ENCODE measurements at regions not wholly inside any gene's neighbourhood (a gene's known extent, or its start where the extent isn't known, plus 50 kb on each side); places are given as distances from the start of the nearest gene placed in this dataset.

DNA sequence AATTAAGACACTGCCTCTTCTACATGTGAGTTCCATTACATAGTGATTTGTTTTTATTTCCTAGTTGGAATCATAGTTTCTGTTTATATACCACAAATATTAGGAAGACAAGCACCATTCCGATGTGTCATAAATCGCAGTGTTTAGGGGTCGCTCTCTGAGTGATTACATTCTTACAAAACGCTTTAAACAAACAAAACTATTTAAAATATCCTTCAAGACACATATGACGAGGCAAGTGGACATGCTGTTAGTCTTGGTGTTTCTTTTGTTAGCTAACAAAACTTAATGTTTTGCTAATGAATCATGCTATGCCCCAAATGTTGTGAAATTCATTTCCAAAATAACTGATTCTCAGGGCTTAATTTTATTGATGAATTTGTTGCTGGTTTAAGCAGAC lies 1219.3 kb upstream of the PRKX start:
- no peaks in the 10 kb centered on the region for H3K27me3 ChIP-seq (ENCODE audit: control insufficient read depth in 2 of 2, insufficient read depth in 2 of 2, low read length in 2 of 2)
- ChIA-PET CTCF (no interaction called here), POLR2A (no interaction called here)
- H3K9me3 ChIP-seq (replicated peaks; ENCODE audit: control insufficient read depth, insufficient read depth, low read length), result no peaks in the 10 kb centered on the region
- dilution Hi-C loops (cut with MboI; ENCODE audit: extremely low pct_ligation_motif_present, low sequenced_read_pairs) (no loop called here), intact Hi-C loops (cut with micrococcal nuclease) (no loop called here)
- H3K79me2 ChIP-seq (ENCODE audit: control insufficient read depth, insufficient read depth, low read length), result no peaks in the 10 kb centered on the region
- H4K20me1 ChIP-seq (replicated peaks; ENCODE audit: control insufficient read depth, extremely low read depth, insufficient read depth, low read length), result no peaks in the 10 kb centered on the region
- no peak overlapping the region for H3K4me3 ChIP-seq (replicated peaks in 1 of 3; ENCODE audit: insufficient read depth in 1 of 3, low read depth in 1 of 3, low read length in 3 of 3)
- no peaks in the 10 kb centered on the region for H3K36me3 ChIP-seq (ENCODE audit: control insufficient read depth in 2 of 2, extremely low read depth in 1 of 2, insufficient read depth in 2 of 2, low read length in 2 of 2)
- FAIRE-seq, result no peak
- no peak overlapping the region for H3K9ac ChIP-seq (replicated peaks; ENCODE audit: extremely low read depth, insufficient read depth, low read length)
- no peak for TF ChIP-seq FOS (IDR thresholded peaks at IDR 0.05; ENCODE audit: borderline replicate concordance, insufficient read depth, low read length)
- no peak for TF ChIP-seq EZH2 (IDR thresholded peaks at IDR 0.05; ENCODE audit: borderline replicate concordance, low read depth, low read length, severe bottlenecking)
- TF ChIP-seq MYC (IDR thresholded peaks at IDR 0.05; ENCODE audit: low read depth, low read length), result no peak
- TF ChIP-seq GATA2 (IDR thresholded peaks at IDR 0.05; ENCODE audit: insufficient read depth, insufficient read length, low read depth, low read length), result no peak
- no peak for TF ChIP-seq MAX (IDR thresholded peaks at IDR 0.05; ENCODE audit: insufficient read depth, insufficient read length)
- no peak for TF ChIP-seq POLR2A (IDR thresholded peaks at IDR 0.05; ENCODE audit: low read depth, low read length)
- no peak for TF ChIP-seq JUN (IDR thresholded peaks at IDR 0.05; ENCODE audit: borderline replicate concordance, insufficient read depth, insufficient read length, low read depth)
- TF ChIP-seq POLR2AphosphoS5 (IDR thresholded peaks at IDR 0.05; ENCODE audit: insufficient read depth, low read depth, low read length), result no peak
- TF ChIP-seq, protein P1, sequence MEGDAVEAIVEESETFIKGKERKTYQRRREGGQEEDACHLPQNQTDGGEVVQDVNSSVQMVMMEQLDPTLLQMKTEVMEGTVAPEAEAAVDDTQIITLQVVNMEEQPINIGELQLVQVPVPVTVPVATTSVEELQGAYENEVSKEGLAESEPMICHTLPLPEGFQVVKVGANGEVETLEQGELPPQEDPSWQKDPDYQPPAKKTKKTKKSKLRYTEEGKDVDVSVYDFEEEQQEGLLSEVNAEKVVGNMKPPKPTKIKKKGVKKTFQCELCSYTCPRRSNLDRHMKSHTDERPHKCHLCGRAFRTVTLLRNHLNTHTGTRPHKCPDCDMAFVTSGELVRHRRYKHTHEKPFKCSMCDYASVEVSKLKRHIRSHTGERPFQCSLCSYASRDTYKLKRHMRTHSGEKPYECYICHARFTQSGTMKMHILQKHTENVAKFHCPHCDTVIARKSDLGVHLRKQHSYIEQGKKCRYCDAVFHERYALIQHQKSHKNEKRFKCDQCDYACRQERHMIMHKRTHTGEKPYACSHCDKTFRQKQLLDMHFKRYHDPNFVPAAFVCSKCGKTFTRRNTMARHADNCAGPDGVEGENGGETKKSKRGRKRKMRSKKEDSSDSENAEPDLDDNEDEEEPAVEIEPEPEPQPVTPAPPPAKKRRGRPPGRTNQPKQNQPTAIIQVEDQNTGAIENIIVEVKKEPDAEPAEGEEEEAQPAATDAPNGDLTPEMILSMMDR (IDR thresholded peaks at IDR 0.05; ENCODE audit: extremely low read depth in 1 of 2, insufficient read depth in 1 of 2, low read depth in 1 of 2, low read length in 2 of 2), result no peak
- no peak overlapping the region for H3K27ac ChIP-seq (ENCODE audit: insufficient read depth, low read depth, low read length)
- H3K4me2 ChIP-seq (ENCODE audit: insufficient read depth, low read length), result no peak overlapping the region
- no peaks in the 10 kb centered on the region for H3K4me1 ChIP-seq (ENCODE audit: control insufficient read depth, extremely low read depth, insufficient read depth, low read length)
- H2AFZ ChIP-seq (ENCODE audit: low read depth, low read length), result no peak overlapping the region
- DNase-seq (ENCODE audit: low read depth, low spot score), result no peak
- BruUV-seq (replicated peaks), result no TSS peak
- no peaks in the 10 kb centered on the region for H3K9me1 ChIP-seq (replicated peaks; ENCODE audit: control insufficient read depth, extremely low read depth, insufficient read depth, low read length)
